HEK293 (cell line): ENCODE measurements at regions not wholly inside any gene's neighbourhood (a gene's known extent, or its start where the extent isn't known, plus 50 kb on each side); places are given as distances from the start of the nearest gene placed in this dataset.

ENCODE experiments used
- CTCF ChIA-PET: fragments of 350-600 bp; formaldehyde crosslinking; extraction: SDS; loops from one replicate; lab custom pipeline; 2021; ENCODE audit warnings: antibody characterized with exemption; lab: Yijun Ruan, JAX
- POLR2A ChIA-PET: fragments of 300-600 bp; formaldehyde crosslinking; extraction: SDS; loops from one replicate; lab custom pipeline; 2020; ENCODE audit warnings: antibody characterized with exemption, inconsistent platforms; lab: Yijun Ruan, JAX
- H3K27ac ChIP-seq: fragments of 200-500 bp; sonication (Bioruptor generic); 2 replicates; pipeline ENCODE4 v1.5.1; 2014; ENCODE audit warnings: low read depth, low read length, control low read depth, inconsistent platforms; ENCODE audit errors: extremely low read depth
- H3K36me3 ChIP-seq, 2 experiments: fragments of 200-500 bp in 1 of 2; sonication (Bioruptor generic) in 1 of 2; 1 replicate in 1 of 2; 2 replicates in 1 of 2; pipeline ENCODE4 v1.5.1; 2014 to 2017; ENCODE audit warnings: inconsistent platforms in 2 of 2, low read length in 2 of 2; ENCODE audit not compliant: control insufficient read depth in 2 of 2, insufficient read depth in 1 of 2
- H3K4me1 ChIP-seq: fragments of 200-500 bp; sonication (Bioruptor generic); 2 replicates; pipeline ENCODE4 v1.5.1; 2014; ENCODE audit warnings: mild to moderate bottlenecking, low read length, inconsistent platforms; ENCODE audit not compliant: control insufficient read depth, insufficient read depth
- H3K4me3 ChIP-seq: 2 replicates; pipeline ENCODE4 v1.5.1; 2011; ENCODE audit warnings: low read depth, mild to moderate bottlenecking, control low read depth, low read length, moderate library complexity
- H3K9me3 ChIP-seq: fragments of 200-500 bp; sonication (Bioruptor generic); 2 replicates; pipeline ENCODE4 v1.5.1; 2014; ENCODE audit warnings: low read depth, low read length, inconsistent platforms; ENCODE audit not compliant: control insufficient read depth, insufficient read depth
- EGR2 ChIP-seq: fragments of 450-650 bp; formaldehyde crosslinking; IDR thresholded peaks from 2 replicates; pipeline ENCODE4 v1.5.1; 2016; ENCODE audit warnings: low read depth, missing biosample characterization, missing genetic modification characterization
- HOXA7 ChIP-seq: sonication (generic); formaldehyde crosslinking; IDR thresholded peaks from 2 replicates; pipeline ENCODE4 v1.8.1; 2022; ENCODE audit warnings: missing genetic modification reagents, borderline replicate concordance
- KLF1 ChIP-seq: fragments of 450-650 bp; formaldehyde crosslinking; IDR thresholded peaks from 2 replicates; pipeline ENCODE4 v1.5.1; 2016; ENCODE audit warnings: missing biosample characterization, missing genetic modification characterization
- MEIS1 ChIP-seq: sonication (generic); formaldehyde crosslinking; IDR thresholded peaks from 2 replicates; pipeline ENCODE4 v1.8.1; 2022; ENCODE audit warnings: missing genetic modification reagents, mild to moderate bottlenecking, borderline replicate concordance
- MZF1 ChIP-seq: fragments of 450-650 bp; formaldehyde crosslinking; IDR thresholded peaks from 2 replicates; pipeline ENCODE4 v1.5.1; 2017; ENCODE audit warnings: missing biosample characterization, missing genetic modification characterization, borderline replicate concordance
- REPIN1 ChIP-seq: fragments of 450-650 bp; formaldehyde crosslinking; IDR thresholded peaks from 2 replicates; pipeline ENCODE4 v1.5.1; 2017; ENCODE audit warnings: missing biosample characterization, missing genetic modification characterization, low read depth
- SALL2 ChIP-seq: fragments of 450-650 bp; formaldehyde crosslinking; IDR thresholded peaks from 2 replicates; pipeline ENCODE4 v1.5.0; 2017; ENCODE audit warnings: missing biosample characterization, mild to moderate bottlenecking, missing genetic modification characterization, borderline replicate concordance
- SCRT2 ChIP-seq: fragments of 450-650 bp; formaldehyde crosslinking; IDR thresholded peaks from 2 replicates; pipeline ENCODE4 v1.5.1; 2016; ENCODE audit warnings: missing biosample characterization, missing genetic modification characterization
- TCF7L2 ChIP-seq: IDR thresholded peaks from 2 replicates; pipeline ENCODE4 v1.6.1; 2011; ENCODE audit warnings: low read depth, mild to moderate bottlenecking, inconsistent platforms, low read length, moderate library complexity, borderline replicate concordance
- ZFHX2 ChIP-seq: fragments of 450-650 bp; formaldehyde crosslinking; conservative IDR thresholded peaks from 2 replicates; pipeline ENCODE4 v1.5.1; 2016; ENCODE audit warnings: missing biosample characterization, missing genetic modification characterization
- ZFP3 ChIP-seq: fragments of 450-650 bp; formaldehyde crosslinking; IDR thresholded peaks from 2 replicates; pipeline ENCODE4 v1.5.1; 2016; ENCODE audit warnings: low read depth, missing biosample characterization, missing genetic modification characterization
- ZIC2 ChIP-seq: fragments of 450-650 bp; formaldehyde crosslinking; IDR thresholded peaks from 2 replicates; pipeline ENCODE4 v1.5.1; 2016; ENCODE audit warnings: missing biosample characterization, missing genetic modification characterization
- ZNF133 ChIP-seq: fragments of 450-650 bp; formaldehyde crosslinking; IDR thresholded peaks from 2 replicates; pipeline ENCODE4 v1.5.1; 2016; ENCODE audit warnings: missing biosample characterization, missing genetic modification characterization
- ZNF138 ChIP-seq: fragments of 450-650 bp; formaldehyde crosslinking; IDR thresholded peaks from 2 replicates; pipeline ENCODE4 v1.5.1; 2016; ENCODE audit warnings: missing biosample characterization, missing genetic modification characterization, borderline replicate concordance
- ZNF140 ChIP-seq: fragments of 450-650 bp; formaldehyde crosslinking; IDR thresholded peaks from 2 replicates; pipeline ENCODE4 v1.5.1; 2016; ENCODE audit warnings: missing biosample characterization, missing genetic modification characterization
- ZNF184 ChIP-seq: fragments of 450-650 bp; IDR thresholded peaks from 2 replicates; pipeline ENCODE4 v1.5.1; 2018; ENCODE audit warnings: missing biosample characterization, mild to moderate bottlenecking, missing genetic modification characterization
- ZNF202 ChIP-seq: fragments of 450-650 bp; formaldehyde crosslinking; IDR thresholded peaks from 2 replicates; pipeline ENCODE4 v1.5.1; 2016; ENCODE audit warnings: missing biosample characterization, missing genetic modification characterization, borderline replicate concordance
- ZNF302 ChIP-seq: fragments of 450-650 bp; formaldehyde crosslinking; IDR thresholded peaks from 2 replicates; pipeline ENCODE4 v1.5.1; 2016; ENCODE audit warnings: missing biosample characterization, missing genetic modification characterization, low read depth
- ZNF311 ChIP-seq: fragments of 450-650 bp; formaldehyde crosslinking; IDR thresholded peaks from 2 replicates; pipeline ENCODE4 v1.5.1; 2017; ENCODE audit warnings: missing biosample characterization, missing genetic modification characterization, borderline replicate concordance
- ZNF530 ChIP-seq: fragments of 450-650 bp; formaldehyde crosslinking; IDR thresholded peaks from 2 replicates; pipeline ENCODE4 v1.5.1; 2016; ENCODE audit warnings: low read depth, missing biosample characterization, missing genetic modification characterization
- ZNF585B ChIP-seq: fragments of 450-650 bp; formaldehyde crosslinking; IDR thresholded peaks from 2 replicates; pipeline ENCODE4 v1.5.1; 2016; ENCODE audit warnings: missing biosample characterization, missing genetic modification characterization
- ZNF596 ChIP-seq: fragments of 450-650 bp; IDR thresholded peaks from 2 replicates; pipeline ENCODE4 v1.5.0; 2018; ENCODE audit warnings: missing biosample characterization, mild to moderate bottlenecking, missing genetic modification characterization, moderate library complexity
- ZNF660 ChIP-seq: fragments of 450-650 bp; IDR thresholded peaks from 2 replicates; pipeline ENCODE4 v1.5.1; 2018; ENCODE audit warnings: missing biosample characterization, mild to moderate bottlenecking, missing genetic modification characterization
- TF ChIP-seq, protein P1 (sequence below): fragments of 450-650 bp; formaldehyde crosslinking; IDR thresholded peaks from 2 replicates; pipeline ENCODE4; 2016; ENCODE audit warnings: missing biosample characterization, missing genetic modification characterization
- TF ChIP-seq, protein P2 (sequence below): fragments of 450-650 bp; formaldehyde crosslinking; IDR thresholded peaks from 2 replicates; pipeline ENCODE4 v1.5.1; 2016; ENCODE audit warnings: missing biosample characterization, missing genetic modification characterization
- TF ChIP-seq, protein P3 (sequence below): fragments of 450-650 bp; formaldehyde crosslinking; IDR thresholded peaks from 2 replicates; pipeline ENCODE4 v1.5.1; 2016; ENCODE audit warnings: missing biosample characterization, missing genetic modification characterization
- TF ChIP-seq, protein P4 (sequence below): fragments of 450-650 bp; formaldehyde crosslinking; IDR thresholded peaks from 2 replicates; pipeline ENCODE4 v1.5.1; 2016; ENCODE audit warnings: missing biosample characterization, missing genetic modification characterization
- TF ChIP-seq, protein P5 (sequence below): fragments of 450-650 bp; formaldehyde crosslinking; IDR thresholded peaks from 2 replicates; pipeline ENCODE4 v1.5.1; 2017; ENCODE audit warnings: missing biosample characterization, missing genetic modification characterization
- TF ChIP-seq, protein P6 (sequence below): fragments of 450-650 bp; formaldehyde crosslinking; IDR thresholded peaks from 2 replicates; pipeline ENCODE4 v1.5.1; 2016; ENCODE audit warnings: missing biosample characterization, missing genetic modification characterization

DNA sequence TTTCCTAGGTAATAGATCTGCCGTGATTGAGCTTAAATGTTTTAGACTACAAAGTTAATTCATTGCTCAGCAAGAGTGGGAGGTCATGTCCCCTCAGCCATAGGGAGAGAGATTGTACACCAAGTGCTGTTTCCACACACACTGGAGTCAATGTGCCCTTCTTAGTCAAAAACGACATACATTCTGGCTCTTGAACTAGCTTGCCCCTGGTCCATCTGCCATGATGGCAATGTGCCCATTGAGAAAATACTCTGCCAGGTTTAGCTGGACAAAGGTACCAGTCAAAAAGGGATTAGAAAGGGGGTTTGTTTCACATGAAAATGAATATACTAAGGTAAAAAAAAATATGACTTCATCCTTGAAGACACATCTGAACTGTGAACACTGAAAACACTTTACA is 377.1 kb upstream of the ADGRL3 start:
- TF ChIP-seq ZNF585B (tag by site-specific recombination) (no peak), REPIN1 (tag by site-specific recombination) (no peak), EGR2 (tag by site-specific recombination) (no peak), MZF1 (tag by site-specific recombination) (no peak), ZNF660 (tag by site-specific recombination) (no peak), SALL2 (tag by site-specific recombination) (no peak), HOXA7 (CRISPR knock-in tag) (no peak), ZNF311 (tag by site-specific recombination) (no peak), ZNF133 (tag by site-specific recombination) (no peak), TCF7L2 (no peak), ZNF302 (tag by site-specific recombination) (no peak), ZFP3 (tag by site-specific recombination) (no peak), KLF1 (no peak), ZNF138 (tag by site-specific recombination) (no peak), ZNF202 (tag by site-specific recombination) (no peak)
- TF ChIP-seq, protein P1, sequence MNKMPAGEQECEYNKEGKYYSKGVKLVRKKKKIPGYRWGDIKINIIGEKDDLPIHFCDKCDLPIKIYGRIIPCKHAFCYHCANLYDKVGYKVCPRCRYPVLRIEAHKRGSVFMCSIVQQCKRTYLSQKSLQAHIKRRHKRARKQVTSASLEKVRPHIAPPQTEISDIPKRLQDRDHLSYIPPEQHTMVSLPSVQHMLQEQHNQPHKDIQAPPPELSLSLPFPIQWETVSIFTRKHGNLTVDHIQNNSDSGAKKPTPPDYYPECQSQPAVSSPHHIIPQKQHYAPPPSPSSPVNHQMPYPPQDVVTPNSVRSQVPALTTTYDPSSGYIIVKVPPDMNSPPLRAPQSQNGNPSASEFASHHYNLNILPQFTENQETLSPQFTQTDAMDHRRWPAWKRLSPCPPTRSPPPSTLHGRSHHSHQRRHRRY (tag by site-specific recombination): no peak
- TF ChIP-seq, protein P2, sequence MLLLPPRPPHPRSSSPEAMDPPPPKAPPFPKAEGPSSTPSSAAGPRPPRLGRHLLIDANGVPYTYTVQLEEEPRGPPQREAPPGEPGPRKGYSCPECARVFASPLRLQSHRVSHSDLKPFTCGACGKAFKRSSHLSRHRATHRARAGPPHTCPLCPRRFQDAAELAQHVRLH (tag by site-specific recombination): no peak
- TF ChIP-seq, protein P3, sequence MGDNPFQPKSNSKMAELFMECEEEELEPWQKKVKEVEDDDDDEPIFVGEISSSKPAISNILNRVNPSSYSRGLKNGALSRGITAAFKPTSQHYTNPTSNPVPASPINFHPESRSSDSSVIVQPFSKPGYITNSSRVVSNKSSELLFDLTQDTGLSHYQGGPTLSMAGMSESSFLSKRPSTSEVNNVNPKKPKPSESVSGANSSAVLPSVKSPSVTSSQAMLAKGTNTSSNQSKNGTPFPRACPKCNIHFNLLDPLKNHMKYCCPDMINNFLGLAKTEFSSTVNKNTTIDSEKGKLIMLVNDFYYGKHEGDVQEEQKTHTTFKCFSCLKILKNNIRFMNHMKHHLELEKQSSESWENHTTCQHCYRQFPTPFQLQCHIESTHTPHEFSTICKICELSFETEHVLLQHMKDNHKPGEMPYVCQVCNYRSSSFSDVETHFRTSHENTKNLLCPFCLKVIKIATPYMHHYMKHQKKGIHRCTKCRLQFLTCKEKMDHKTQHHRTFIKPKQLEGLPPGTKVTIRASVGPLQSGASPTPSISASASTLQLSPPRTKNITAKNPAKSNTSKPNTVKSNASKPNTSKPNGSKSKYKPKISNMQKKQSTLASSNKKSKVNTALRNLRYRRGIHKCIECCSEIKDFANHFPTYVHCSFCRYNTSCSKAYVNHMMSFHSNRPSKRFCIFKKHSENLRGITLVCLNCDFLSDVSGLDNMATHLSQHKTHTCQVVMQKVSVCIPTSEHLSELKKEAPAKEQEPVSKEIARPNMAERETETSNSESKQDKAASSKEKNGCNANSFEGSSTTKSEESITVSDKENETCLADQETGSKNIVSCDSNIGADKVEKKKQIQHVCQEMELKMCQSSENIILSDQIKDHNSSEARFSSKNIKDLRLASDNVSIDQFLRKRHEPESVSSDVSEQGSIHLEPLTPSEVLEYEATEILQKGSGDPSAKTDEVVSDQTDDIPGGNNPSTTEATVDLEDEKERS: no peak
- TF ChIP-seq, protein P4, sequence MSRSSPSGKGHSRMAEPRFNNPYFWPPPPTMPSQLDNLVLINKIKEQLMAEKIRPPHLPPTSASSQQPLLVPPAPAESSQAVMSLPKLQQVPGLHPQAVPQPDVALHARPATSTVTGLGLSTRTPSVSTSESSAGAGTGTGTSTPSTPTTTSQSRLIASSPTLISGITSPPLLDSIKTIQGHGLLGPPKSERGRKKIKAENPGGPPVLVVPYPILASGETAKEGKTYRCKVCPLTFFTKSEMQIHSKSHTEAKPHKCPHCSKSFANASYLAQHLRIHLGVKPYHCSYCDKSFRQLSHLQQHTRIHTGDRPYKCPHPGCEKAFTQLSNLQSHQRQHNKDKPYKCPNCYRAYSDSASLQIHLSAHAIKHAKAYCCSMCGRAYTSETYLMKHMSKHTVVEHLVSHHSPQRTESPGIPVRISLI (tag by site-specific recombination): no peak
- ChIA-PET POLR2A (no interaction called here), CTCF (interaction anchor here (0.6 kb wide), 1 partner anchor 44 kb away, joined by 4 read pairs; no protein-coding TSS in a partner anchor)
- Histone ChIP-seq H3K4me3 (no peak overlapping the region), H3K9me3 (no peaks in the 10 kb centered on the region), H3K4me1 (no peaks in the 10 kb centered on the region), H3K36me3 (no peaks in the 10 kb centered on the region), H3K27ac (no peak overlapping the region)

DNA sequence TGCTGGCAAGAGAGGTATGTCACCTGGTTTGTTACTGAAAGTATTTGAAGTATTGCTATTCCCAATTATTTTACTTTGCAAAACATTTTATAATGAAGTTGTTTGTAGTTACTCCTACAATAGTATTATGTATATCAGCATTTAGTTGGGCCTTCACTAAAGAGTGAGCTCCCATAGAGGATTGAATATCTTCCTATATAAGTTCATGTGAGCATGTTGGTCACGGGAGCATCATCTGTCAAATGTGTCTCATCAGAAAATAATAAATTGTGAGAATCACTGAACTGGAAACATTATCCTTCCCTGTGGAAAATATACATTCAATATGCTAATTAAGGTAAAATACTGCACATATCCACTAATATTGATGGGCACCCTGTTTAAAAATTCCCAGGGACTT is 360.1 kb upstream of the ADGRL3 start:
- no peaks in the 10 kb centered on the region for H3K36me3 ChIP-seq
- H3K4me3 ChIP-seq: no peak overlapping the region
- no peaks in the 10 kb centered on the region for H3K4me1 ChIP-seq
- no peaks in the 10 kb centered on the region for H3K9me3 ChIP-seq
- CTCF ChIA-PET: no interaction called here
- POLR2A ChIA-PET: no interaction called here
- no peak overlapping the region for H3K27ac ChIP-seq
- no peak for TF ChIP-seq ZNF184 (tag by site-specific recombination)
- no peak for TF ChIP-seq SCRT2 (tag by site-specific recombination)
- TF ChIP-seq ZNF596: no peak
- TF ChIP-seq REPIN1 (tag by site-specific recombination): no peak
- TF ChIP-seq ZIC2 (tag by site-specific recombination): no peak
- TF ChIP-seq, protein P5, sequence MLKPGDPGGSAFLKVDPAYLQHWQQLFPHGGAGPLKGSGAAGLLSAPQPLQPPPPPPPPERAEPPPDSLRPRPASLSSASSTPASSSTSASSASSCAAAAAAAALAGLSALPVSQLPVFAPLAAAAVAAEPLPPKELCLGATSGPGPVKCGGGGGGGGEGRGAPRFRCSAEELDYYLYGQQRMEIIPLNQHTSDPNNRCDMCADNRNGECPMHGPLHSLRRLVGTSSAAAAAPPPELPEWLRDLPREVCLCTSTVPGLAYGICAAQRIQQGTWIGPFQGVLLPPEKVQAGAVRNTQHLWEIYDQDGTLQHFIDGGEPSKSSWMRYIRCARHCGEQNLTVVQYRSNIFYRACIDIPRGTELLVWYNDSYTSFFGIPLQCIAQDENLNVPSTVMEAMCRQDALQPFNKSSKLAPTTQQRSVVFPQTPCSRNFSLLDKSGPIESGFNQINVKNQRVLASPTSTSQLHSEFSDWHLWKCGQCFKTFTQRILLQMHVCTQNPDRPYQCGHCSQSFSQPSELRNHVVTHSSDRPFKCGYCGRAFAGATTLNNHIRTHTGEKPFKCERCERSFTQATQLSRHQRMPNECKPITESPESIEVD (tag by site-specific recombination): no peak
- no peak for TF ChIP-seq ZFHX2 (tag by site-specific recombination)
- no peak for TF ChIP-seq ZNF140 (tag by site-specific recombination)
- no peak for TF ChIP-seq MEIS1 (CRISPR knock-in tag)
- TF ChIP-seq ZNF530 (tag by site-specific recombination): no peak
- TF ChIP-seq, protein P6, sequence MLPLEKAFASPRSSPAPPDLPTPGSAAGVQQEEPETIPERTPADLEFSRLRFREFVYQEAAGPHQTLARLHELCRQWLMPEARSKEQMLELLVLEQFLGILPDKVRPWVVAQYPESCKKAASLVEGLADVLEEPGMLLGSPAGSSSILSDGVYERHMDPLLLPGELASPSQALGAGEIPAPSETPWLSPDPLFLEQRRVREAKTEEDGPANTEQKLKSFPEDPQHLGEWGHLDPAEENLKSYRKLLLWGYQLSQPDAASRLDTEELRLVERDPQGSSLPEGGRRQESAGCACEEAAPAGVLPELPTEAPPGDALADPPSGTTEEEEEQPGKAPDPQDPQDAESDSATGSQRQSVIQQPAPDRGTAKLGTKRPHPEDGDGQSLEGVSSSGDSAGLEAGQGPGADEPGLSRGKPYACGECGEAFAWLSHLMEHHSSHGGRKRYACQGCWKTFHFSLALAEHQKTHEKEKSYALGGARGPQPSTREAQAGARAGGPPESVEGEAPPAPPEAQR: no peak
